HEK293T (cell line): ENCODE measurements at regions not wholly inside any gene's neighbourhood (a gene's known extent, or its start where the extent isn't known, plus 50 kb on each side); places are given as distances from the start of the nearest gene placed in this dataset.

Experiments used
- BHLHE40 ChIP-seq: fragments of 450-650 bp; IDR thresholded peaks from 2 replicates; pipeline ENCODE4 v1.6.1; 2016; ENCODE audit warnings: mild to moderate bottlenecking, moderate library complexity, borderline replicate concordance
- ELF4 ChIP-seq: fragments of 450-650 bp; IDR thresholded peaks from 2 replicates; pipeline ENCODE4 v1.6.1; 2017; ENCODE audit warnings: antibody characterized with exemption
- FOXA1 ChIP-seq: fragments of 450-650 bp; IDR thresholded peaks from 2 replicates; pipeline ENCODE4 v1.6.1; 2016; ENCODE audit warnings: mild to moderate bottlenecking
- FOXK2 ChIP-seq: fragments of 450-650 bp; IDR thresholded peaks from 2 replicates; pipeline ENCODE4 v1.6.1; 2016; ENCODE audit warnings: mild to moderate bottlenecking
- FOXM1 ChIP-seq: fragments of 450-650 bp; IDR thresholded peaks from 2 replicates; pipeline ENCODE4 v1.6.1; 2017; ENCODE audit warnings: mild to moderate bottlenecking, borderline replicate concordance
- HDGF ChIP-seq: fragments of 450-650 bp; IDR thresholded peaks from 2 replicates; pipeline ENCODE4 v1.6.1; 2017; ENCODE audit warnings: antibody characterized with exemption, borderline replicate concordance
- L3MBTL2 ChIP-seq: fragments of 450-650 bp; conservative IDR thresholded peaks from 2 replicates; pipeline ENCODE4 v1.6.1; 2016; ENCODE audit warnings: mild to moderate bottlenecking
- LEF1 ChIP-seq: fragments of 450-650 bp; IDR thresholded peaks from 2 replicates; pipeline ENCODE4 v1.6.1; 2017; ENCODE audit warnings: mild to moderate bottlenecking, borderline replicate concordance
- PKNOX1 ChIP-seq: fragments of 450-650 bp; IDR thresholded peaks from 2 replicates; pipeline ENCODE4 v1.6.1; 2016
- SP1 ChIP-seq: fragments of 450-650 bp; IDR thresholded peaks from 2 replicates; pipeline ENCODE4 v1.6.1; 2017
- SUZ12 ChIP-seq: fragments of 450-650 bp; IDR thresholded peaks from 2 replicates; pipeline ENCODE4 v1.6.1; 2016; ENCODE audit warnings: mild to moderate bottlenecking

GRCh38 chr16:26668026-26668425 is 398.7 kb upstream of the C16orf82 start:
- TF ChIP-seq SP1, result no peak
- TF ChIP-seq HDGF, result no peak
- TF ChIP-seq L3MBTL2, result no peak
- TF ChIP-seq FOXK2, result no peak
- TF ChIP-seq ELF4, result no peak
- TF ChIP-seq PKNOX1, result no peak
- no peak for TF ChIP-seq BHLHE40
- no peak for TF ChIP-seq SUZ12
- no peak for TF ChIP-seq FOXM1
- TF ChIP-seq FOXA1, result no peak
- no peak for TF ChIP-seq LEF1
